Lower lobe of right lung (tissue), 2 donors: ENCODE measurements at regions not wholly inside any gene's neighbourhood (a gene's known extent, or its start where the extent isn't known, plus 50 kb on each side); places are given as distances from the start of the nearest gene placed in this dataset.

Experiments used
- ATAC-seq, 2 donors: fragments of 200-7000 bp; cut with Tn5 transposase; one replicate each; pipeline ENCODE4 v1.9.1; 2020 to 2022; ENCODE audit warnings: mild to moderate bottlenecking in 2 of 2, moderate library complexity in 2 of 2
- DNase-seq: peaks from one replicate; pipeline ENCODE4 v3.0.0-alpha.2; 2020
- H3K27ac ChIP-seq: fragments of 200-600 bp; one replicate; pipeline ENCODE4 v1.8.0; 2022
- H3K27me3 ChIP-seq: fragments of 200-600 bp; one replicate; pipeline ENCODE4 v1.8.0; 2022; ENCODE audit warnings: low read depth
- H3K36me3 ChIP-seq: fragments of 200-600 bp; one replicate; pipeline ENCODE4 v1.8.0; 2022; ENCODE audit warnings: mild to moderate bottlenecking
- H3K4me1 ChIP-seq: fragments of 200-600 bp; one replicate; pipeline ENCODE4 v1.8.0; 2022
- H3K4me3 ChIP-seq: fragments of 200-600 bp; one replicate; pipeline ENCODE4 v1.8.0; 2022; ENCODE audit warnings: mild to moderate bottlenecking
- H3K9me3 ChIP-seq: fragments of 200-600 bp; one replicate; pipeline ENCODE4 v1.8.0; 2022
- CTCF ChIP-seq: fragments of 200-600 bp; IDR thresholded peaks from one replicate; pipeline ENCODE4 v1.8.0; 2022; ENCODE audit warnings: antibody characterized with exemption, mild to moderate bottlenecking
- intact Hi-C: fragments of 100-400 bp; cut with DNase I; formaldehyde crosslinking; loops from one replicate; pipeline ENCODE4 v1.11.0; 2022
- donor health status: DM: no; HTN: yes; CAD: no; lungs with severe emphysema.

GRCh38 chr2:107697385-107697784 is 129.3 kb upstream of the RGPD4 start:
- Histone ChIP-seq H3K27me3 (no peaks in the 10 kb centered on the region), H3K36me3 (no peaks in the 10 kb centered on the region), H3K4me1 (no peaks in the 10 kb centered on the region), H3K9me3 (no peaks in the 10 kb centered on the region), H3K27ac (no peak overlapping the region), H3K4me3 (no peak overlapping the region)
- DNase-seq (no peak), ATAC-seq (no peak)
- intact Hi-C loops: no loop called here
- no peak for TF ChIP-seq CTCF

DNA sequence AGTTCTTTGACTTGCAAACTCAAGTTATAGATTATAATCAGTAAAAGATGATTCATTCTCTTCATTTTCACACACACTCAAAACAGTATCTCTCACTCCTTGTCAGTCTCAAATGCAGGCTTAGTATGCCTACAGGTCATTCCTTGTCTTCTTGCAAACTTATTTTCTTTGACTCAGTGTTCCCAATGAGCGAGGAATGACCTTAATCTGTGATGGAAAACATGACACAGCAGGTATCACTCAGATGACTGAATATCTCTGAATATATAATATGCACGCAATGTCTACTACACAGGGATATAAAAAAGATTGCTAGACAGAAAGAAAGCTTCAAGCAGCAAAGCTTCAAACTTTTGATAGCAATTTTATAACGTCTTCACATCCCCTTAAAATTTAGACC is 127.8 kb upstream of the RGPD4 start:
- intact Hi-C loops: no loop called here
- H3K36me3 ChIP-seq: no peaks in the 10 kb centered on the region
- no peaks in the 10 kb centered on the region for H3K4me1 ChIP-seq
- no peak overlapping the region for H3K4me3 ChIP-seq
- no peak for ATAC-seq
- no peaks in the 10 kb centered on the region for H3K27me3 ChIP-seq
- no peak overlapping the region for H3K27ac ChIP-seq
- DNase-seq: no peak
- no peak for TF ChIP-seq CTCF
- no peaks in the 10 kb centered on the region for H3K9me3 ChIP-seq

DNA sequence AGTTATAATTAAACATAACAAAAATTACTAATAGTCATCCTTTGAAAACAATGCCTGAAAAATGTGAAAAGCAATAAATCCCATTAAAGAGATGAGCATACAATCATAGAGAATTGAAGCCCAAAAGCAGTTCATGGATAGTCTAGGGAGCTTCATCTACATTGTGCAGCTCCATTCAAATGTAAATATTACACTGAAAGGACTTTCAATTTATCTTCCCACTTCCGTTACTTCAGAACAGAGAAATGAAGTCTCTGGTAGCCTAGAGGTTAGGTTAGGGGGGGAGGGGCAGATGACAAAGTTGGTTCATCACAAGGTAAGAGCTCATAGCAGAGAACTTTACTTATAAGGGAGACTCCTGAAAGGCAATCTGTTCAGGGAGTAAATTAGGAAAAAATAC is 126.6 kb upstream of the RGPD4 start:
- ATAC-seq: no peak
- TF ChIP-seq CTCF: no peak
- no peak overlapping the region for H3K4me3 ChIP-seq
- H3K36me3 ChIP-seq: no peaks in the 10 kb centered on the region
- H3K9me3 ChIP-seq: no peaks in the 10 kb centered on the region
- H3K27ac ChIP-seq: no peak overlapping the region
- no peaks in the 10 kb centered on the region for H3K27me3 ChIP-seq
- intact Hi-C loops: no loop called here
- DNase-seq: no peak
- H3K4me1 ChIP-seq: no peaks in the 10 kb centered on the region

GRCh38 chr2:107711941-107712340 is 114.8 kb upstream of the RGPD4 start:
- H3K27me3 ChIP-seq: no peaks in the 10 kb centered on the region
- TF ChIP-seq CTCF: no peak

DNA sequence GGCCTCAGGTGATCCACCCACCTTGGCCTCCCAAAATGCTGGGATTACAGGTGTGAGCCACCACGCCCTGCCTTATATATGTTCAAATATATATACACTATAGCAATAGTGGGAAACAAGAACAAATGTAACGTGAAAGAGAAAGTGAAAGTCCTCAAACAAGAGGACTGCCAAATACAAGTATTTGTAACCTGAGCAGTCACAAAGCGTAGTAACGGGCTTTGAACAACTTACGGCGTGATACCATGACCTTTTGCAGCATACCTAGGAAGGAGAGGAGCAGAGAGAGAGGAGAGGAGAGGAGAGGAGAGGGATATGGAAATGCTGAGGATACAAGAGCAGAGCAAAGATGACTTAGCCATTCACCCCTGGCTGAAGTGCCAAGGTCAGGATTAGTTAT is 113.8 kb upstream of the RGPD4 start:
- H3K4me1 ChIP-seq: no peaks in the 10 kb centered on the region
- H3K27ac ChIP-seq: no peak overlapping the region
- H3K27me3 ChIP-seq: no peaks in the 10 kb centered on the region
- no peaks in the 10 kb centered on the region for H3K9me3 ChIP-seq
- no peak for DNase-seq
- no peak for TF ChIP-seq CTCF
- H3K4me3 ChIP-seq: peak overlapping the region; percentile 22
- peak; percentile 52 to 59 for ATAC-seq
- no peaks in the 10 kb centered on the region for H3K36me3 ChIP-seq
- intact Hi-C loops: no loop called here

More at GRCh38 chr2:107711941-107712340, 114.8 kb upstream of the RGPD4 start:
- Histone ChIP-seq H3K36me3 (no peaks in the 10 kb centered on the region), H3K4me3 (no peak overlapping the region), H3K27ac (no peak overlapping the region), H3K9me3 (no peaks in the 10 kb centered on the region), H3K4me1 (no peaks in the 10 kb centered on the region)
- DNase-seq (no peak), ATAC-seq (no peak)
- intact Hi-C loops: no loop called here

- intact Hi-C loops: no loop called here
- ATAC-seq: no peak
- Histone ChIP-seq H3K4me1 (no peaks in the 10 kb centered on the region), H3K4me3 (no peak overlapping the region), H3K36me3 (no peaks in the 10 kb centered on the region), H3K27ac (no peak overlapping the region), H3K9me3 (no peaks in the 10 kb centered on the region), H3K27me3 (no peaks in the 10 kb centered on the region)
- DNase-seq: no peak
- no peak for TF ChIP-seq CTCF
These were observed 109.0 kb upstream of the RGPD4 start for GRCh38 chr2:107717661-107718060.
